ENCODE measurements at regions not wholly inside any gene's neighbourhood (a gene's known extent, or its start where the extent isn't known, plus 50 kb on each side); places are given as distances from the start of the nearest gene placed in this dataset.
"Not testable (repeated sequence)": the region's sequence is repeated elsewhere in the genome, so short reads cannot be mapped to it uniquely, and the experiment has no call there.

DNA sequence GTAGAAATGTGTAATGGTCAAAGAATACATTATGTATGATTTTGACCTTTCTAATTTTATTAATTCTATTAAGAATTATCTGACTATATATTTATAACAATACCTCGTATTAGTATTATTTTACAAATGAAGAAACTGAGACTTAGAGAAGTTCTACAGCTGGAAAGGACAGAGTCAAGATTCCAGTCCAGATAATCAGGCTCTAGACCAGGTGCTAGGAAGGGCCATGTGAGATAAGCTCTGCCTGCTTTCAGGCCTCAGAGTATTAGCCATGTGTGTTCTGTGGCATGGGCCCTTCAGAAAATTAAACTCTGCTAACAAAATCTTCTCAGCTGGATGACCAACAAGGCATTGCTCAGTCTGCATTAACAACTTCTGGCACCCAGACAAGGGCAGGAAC lies 87.5 kb downstream of the CD200R1L start:
- Histone ChIP-seq H3K9ac (no peak overlapping the region), H3K79me2 (ENCODE audit: insufficient read depth, low read depth) (no peaks in the 10 kb centered on the region), H3K4me2 (no peak overlapping the region), H3K4me3 (IDR thresholded peaks at IDR 0.05; ENCODE audit: insufficient read depth, low read depth, low read length) (no peak overlapping the region), H2AFZ (ENCODE audit: low read depth) (no peak overlapping the region), H3K36me3 (ENCODE audit: insufficient read depth) (no peaks in the 10 kb centered on the region), H3K4me1 (ENCODE audit: low read depth, poor library complexity, severe bottlenecking) (peaks cover 9% of the 10 kb centered on the region), H3K27me3 (ENCODE audit: insufficient read depth, low read depth) (no peaks in the 10 kb centered on the region), H4K20me1 (ENCODE audit: insufficient read depth) (no peaks in the 10 kb centered on the region), H3K27ac (no peak overlapping the region)
- no peak for TF ChIP-seq CTCF (conservative IDR thresholded peaks at IDR 0.05; ENCODE audit: low read depth, low read length)

- Histone ChIP-seq H3K27ac (no peak overlapping the region), H4K20me1 (ENCODE audit: insufficient read depth) (no peaks in the 10 kb centered on the region), H3K9ac (no peak overlapping the region), H3K4me3 (IDR thresholded peaks at IDR 0.05; ENCODE audit: insufficient read depth, low read depth, low read length) (no peak overlapping the region), H3K4me2 (no peak overlapping the region), H3K27me3 (ENCODE audit: insufficient read depth, low read depth) (no peaks in the 10 kb centered on the region), H2AFZ (ENCODE audit: low read depth) (no peak overlapping the region), H3K36me3 (ENCODE audit: insufficient read depth) (no peaks in the 10 kb centered on the region), H3K79me2 (ENCODE audit: insufficient read depth, low read depth) (no peaks in the 10 kb centered on the region), H3K4me1 (ENCODE audit: low read depth, poor library complexity, severe bottlenecking) (peaks cover 9% of the 10 kb centered on the region)
- no peak for TF ChIP-seq CTCF (conservative IDR thresholded peaks at IDR 0.05; ENCODE audit: low read depth, low read length)
Observed at GRCh38 chr3:112757197-112757596, 89.5 kb downstream of the CD200R1L start.

- H3K4me3 ChIP-seq (IDR thresholded peaks at IDR 0.05; ENCODE audit: insufficient read depth, low read depth, low read length) = no peak overlapping the region
- H3K36me3 ChIP-seq (ENCODE audit: insufficient read depth) = no peaks in the 10 kb centered on the region
- H3K9ac ChIP-seq = no peak overlapping the region
- H4K20me1 ChIP-seq (ENCODE audit: insufficient read depth) = no peaks in the 10 kb centered on the region
- no peaks in the 10 kb centered on the region for H3K27me3 ChIP-seq (ENCODE audit: insufficient read depth, low read depth)
- no peak overlapping the region for H3K4me2 ChIP-seq
- H3K79me2 ChIP-seq (ENCODE audit: insufficient read depth, low read depth) = no peaks in the 10 kb centered on the region
- H3K27ac ChIP-seq = peak overlapping the region; percentile 14; the same call in 1 of the 2 replicates
- H2AFZ ChIP-seq (ENCODE audit: low read depth) = no peak overlapping the region
- TF ChIP-seq CTCF (conservative IDR thresholded peaks at IDR 0.05; ENCODE audit: low read depth, low read length) = no peak
- H3K4me1 ChIP-seq (ENCODE audit: low read depth, poor library complexity, severe bottlenecking) = peaks cover 9% of the 10 kb centered on the region
Observed at GRCh38 chr3:112755845-112756613, 90.6 kb downstream of the CD200R1L start.

- H3K79me2 ChIP-seq (ENCODE audit: insufficient read depth, low read depth); H3K27ac ChIP-seq; H3K4me1 ChIP-seq (ENCODE audit: low read depth, poor library complexity, severe bottlenecking); H3K36me3 ChIP-seq (ENCODE audit: insufficient read depth); H4K20me1 ChIP-seq (ENCODE audit: insufficient read depth); H3K4me2 ChIP-seq; H3K27me3 ChIP-seq (ENCODE audit: insufficient read depth, low read depth); H2AFZ ChIP-seq (ENCODE audit: low read depth); H3K9ac ChIP-seq; H3K4me3 ChIP-seq (IDR thresholded peaks at IDR 0.05; ENCODE audit: insufficient read depth, low read depth, low read length): not testable (repeated sequence)
Observed at GRCh38 chr3:112755046-112755445, 91.6 kb downstream of the CD200R1L start.

Data from KMS-11 (cell line).